ENCODE measurements at regions not wholly inside any gene's neighbourhood (a gene's known extent, or its start where the extent isn't known, plus 50 kb on each side); places are given as distances from the start of the nearest gene placed in this dataset.

GRCh38 chr4:170803492-170803891, 713.7 kb upstream of the AADAT start:
- Histone ChIP-seq H3K27me3 (replicated peaks in 1 of 4; ENCODE audit: control extremely low read depth in 1 of 4, control insufficient read depth in 3 of 4, insufficient read depth in 4 of 4, low read length in 3 of 4) (no peaks in the 10 kb centered on the region), H3K4me2 (replicated peaks; ENCODE audit: low read depth, low read length, poor library complexity, severe bottlenecking) (no peak overlapping the region), H3K36me3 (replicated peaks in 1 of 2; ENCODE audit: control extremely low read depth in 1 of 2, control insufficient read depth in 1 of 2, extremely low read depth in 1 of 2, insufficient read depth in 2 of 2, low read length in 1 of 2) (no peaks in the 10 kb centered on the region), H3K4me1 (ENCODE audit: control insufficient read depth in 2 of 2, insufficient read depth in 2 of 2, low read length in 2 of 2) (no peaks in the 10 kb centered on the region), H3K9me3 (ENCODE audit: control extremely low read depth in 1 of 3, control insufficient read depth in 2 of 3, insufficient read depth in 1 of 3, low read length in 2 of 3) (peaks cover 0 to 5% (median 0%) of the 10 kb centered on the region in 3 donors), H3K4me3 (ENCODE audit: control extremely low read depth in 1 of 5, extremely low read depth in 1 of 5, insufficient read depth in 1 of 5, low read depth in 2 of 5, low read length in 4 of 5) (no peak overlapping the region), H3K79me2 (ENCODE audit: control insufficient read depth, insufficient read depth, low read length) (no peaks in the 10 kb centered on the region), H3K27ac (ENCODE audit: low read length in 2 of 2) (no peak overlapping the region), H4K20me1 (ENCODE audit: control insufficient read depth, insufficient read depth, low read length, poor library complexity, severe bottlenecking) (no peaks in the 10 kb centered on the region), H2AFZ (ENCODE audit: insufficient read depth, low read depth, low read length, poor library complexity, severe bottlenecking) (no peak overlapping the region), H3K9ac (ENCODE audit: low read length) (no peak overlapping the region)
- Mint-ChIP-seq H3K9me3 (ENCODE audit: insufficient read depth) (no peaks in the 10 kb centered on the region), H3K4me3 (no peak overlapping the region), H3K27me3 (no peaks in the 10 kb centered on the region), H3K27ac (no peak overlapping the region), H3K4me1 (no peaks in the 10 kb centered on the region)
- TF ChIP-seq EZH2 (IDR thresholded peaks at IDR 0.05; ENCODE audit: borderline replicate concordance, insufficient read depth, low read depth, low read length, poor library complexity, severe bottlenecking): no peak
- no peak for TF ChIP-seq CTCF (IDR thresholded peaks at IDR 0.05)
- no peak for DNase-seq
- intact Hi-C loops (cut with micrococcal nuclease): no loop called here
- ChIA-PET POLR2A (no interaction called here), CTCF (no interaction called here)
- ATAC-seq (ENCODE audit: low read depth): no peak
- WGBS (ENCODE audit: insufficient coverage): no CpG with 5 or more reads among the region's 1 CpG

- Mint-ChIP-seq H3K27me3 (no peaks in the 10 kb centered on the region), H3K9me3 (ENCODE audit: insufficient read depth) (peaks cover 1% of the 10 kb centered on the region), H3K4me3 (no peak overlapping the region), H3K4me1 (no peaks in the 10 kb centered on the region), H3K27ac (no peak overlapping the region)
- Histone ChIP-seq H3K79me2 (ENCODE audit: control insufficient read depth, insufficient read depth, low read length) (no peaks in the 10 kb centered on the region), H2AFZ (ENCODE audit: insufficient read depth, low read depth, low read length, poor library complexity, severe bottlenecking) (no peak overlapping the region), H3K27me3 (replicated peaks in 1 of 4; ENCODE audit: control extremely low read depth in 1 of 4, control insufficient read depth in 3 of 4, insufficient read depth in 4 of 4, low read length in 3 of 4) (no peaks in the 10 kb centered on the region), H3K4me3 (ENCODE audit: control extremely low read depth in 1 of 5, extremely low read depth in 1 of 5, insufficient read depth in 1 of 5, low read depth in 2 of 5, low read length in 4 of 5) (no peak overlapping the region), H3K9me3 (ENCODE audit: control extremely low read depth in 1 of 3, control insufficient read depth in 2 of 3, insufficient read depth in 1 of 3, low read length in 2 of 3) (peaks cover 0 to 5% (median 0%) of the 10 kb centered on the region in 3 donors), H3K9ac (ENCODE audit: low read length) (no peak overlapping the region), H4K20me1 (ENCODE audit: control insufficient read depth, insufficient read depth, low read length, poor library complexity, severe bottlenecking) (no peaks in the 10 kb centered on the region), H3K27ac (ENCODE audit: low read length in 2 of 2) (no peak overlapping the region), H3K4me2 (replicated peaks; ENCODE audit: low read depth, low read length, poor library complexity, severe bottlenecking) (no peak overlapping the region), H3K36me3 (replicated peaks in 1 of 2; ENCODE audit: control extremely low read depth in 1 of 2, control insufficient read depth in 1 of 2, extremely low read depth in 1 of 2, insufficient read depth in 2 of 2, low read length in 1 of 2) (no peaks in the 10 kb centered on the region), H3K4me1 (ENCODE audit: control insufficient read depth in 2 of 2, insufficient read depth in 2 of 2, low read length in 2 of 2) (no peaks in the 10 kb centered on the region)
- DNase-seq: no peak
- intact Hi-C loops (cut with micrococcal nuclease): no loop called here
- no peak for TF ChIP-seq CTCF (IDR thresholded peaks at IDR 0.05)
- TF ChIP-seq EZH2 (IDR thresholded peaks at IDR 0.05; ENCODE audit: borderline replicate concordance, insufficient read depth, low read depth, low read length, poor library complexity, severe bottlenecking): no peak
- 100% methylated on average over 1 of the region's 3 CpGs for WGBS (ENCODE audit: insufficient coverage)
- ChIA-PET CTCF (no interaction called here), POLR2A (no interaction called here)
- ATAC-seq (ENCODE audit: low read depth): no peak
These were observed 712.0 kb upstream of the AADAT start for GRCh38 chr4:170801771-170802170.
